NCI-H226 (cell line): ENCODE measurements at regions not wholly inside any gene's neighbourhood (a gene's known extent, or its start where the extent isn't known, plus 50 kb on each side); places are given as distances from the start of the nearest gene placed in this dataset.

Experiments
- DNase-seq: peaks from one replicate; pipeline ENCODE4 v3.0.0-alpha.2; 2015

DNA sequence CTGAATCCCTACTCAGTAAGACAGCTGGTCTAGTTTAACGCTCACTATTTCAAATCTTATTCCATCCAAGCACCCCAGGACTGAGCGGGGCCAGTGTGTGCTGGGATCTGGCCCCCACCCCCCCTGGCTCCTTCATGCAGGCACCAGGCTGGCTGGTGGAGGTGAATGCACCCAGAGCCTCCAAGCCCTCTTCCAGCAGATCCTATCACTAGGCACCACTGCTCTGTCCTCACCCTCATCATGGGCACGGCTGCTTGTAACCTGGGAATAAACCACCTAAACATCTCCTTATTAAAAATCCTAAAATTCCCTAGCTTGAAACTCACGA is 194.3 kb downstream of the ARL4C start:
- DNase-seq, result no peak

DNA sequence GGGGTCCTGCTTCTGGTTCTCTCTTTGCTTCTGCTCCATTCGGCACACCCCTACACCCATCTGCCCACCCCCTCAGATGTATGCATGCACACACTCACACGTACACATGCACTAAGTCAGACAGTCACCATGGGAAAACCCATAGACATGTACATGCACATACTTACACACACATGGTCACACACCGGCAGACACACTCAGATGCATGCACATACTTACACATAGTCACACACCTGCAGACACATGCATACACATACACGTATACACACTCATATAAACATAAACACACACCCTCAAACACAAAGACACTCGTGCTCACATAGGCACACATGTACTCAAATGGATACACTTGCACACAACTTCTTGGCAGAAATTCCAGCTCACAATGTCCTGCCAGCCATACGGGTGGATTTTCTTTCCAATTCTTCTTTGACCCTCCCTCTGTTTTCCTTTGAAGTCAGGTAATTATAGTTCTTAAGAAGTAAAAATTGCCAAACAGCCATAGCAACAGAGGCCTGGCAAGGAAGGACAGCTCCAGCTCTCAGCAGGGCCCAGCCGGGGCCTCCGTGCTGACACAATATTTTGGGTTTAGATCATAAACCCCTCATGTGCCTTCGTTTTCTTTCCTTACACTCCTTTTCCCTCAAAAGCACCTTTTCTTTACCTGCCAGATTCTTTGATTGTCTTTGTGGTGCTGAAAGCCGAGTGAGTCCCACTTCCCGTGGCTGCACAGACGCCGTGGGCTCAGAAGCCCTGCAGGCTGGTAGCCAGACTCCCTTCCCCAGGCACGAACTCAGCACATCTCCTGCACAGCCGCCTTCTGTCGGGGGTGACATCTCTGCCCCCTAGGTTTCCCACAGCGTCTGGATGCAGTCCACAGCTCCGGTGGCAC is 195.7 kb downstream of the ARL4C start:
- no peak for DNase-seq

DNA sequence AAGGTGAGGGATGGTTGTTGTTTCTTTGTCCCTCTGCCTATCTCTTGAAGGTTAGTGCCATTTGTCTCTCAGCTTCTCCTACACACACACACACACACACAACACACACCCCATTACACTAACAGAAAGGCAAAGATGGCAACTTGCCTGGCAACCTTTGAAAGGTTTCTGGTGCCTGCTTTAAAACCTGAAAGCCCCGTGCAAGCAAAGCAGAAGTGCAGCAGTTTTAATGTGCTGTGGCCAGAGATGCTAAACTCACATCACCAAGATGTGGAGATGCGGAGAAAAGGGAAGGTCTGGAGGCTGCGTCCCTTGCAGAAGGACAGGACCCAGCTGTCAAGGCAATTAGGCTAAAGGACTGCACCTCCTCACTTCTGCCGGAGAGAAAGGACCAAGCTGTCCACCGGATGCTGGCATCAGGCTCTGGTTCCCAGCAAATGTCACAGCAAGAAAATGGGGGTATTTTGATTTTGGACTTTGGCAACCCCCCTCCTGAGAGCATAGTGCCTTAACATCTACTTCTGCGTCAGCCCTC is 196.4 kb downstream of the ARL4C start:
- DNase-seq, result no peak

DNA sequence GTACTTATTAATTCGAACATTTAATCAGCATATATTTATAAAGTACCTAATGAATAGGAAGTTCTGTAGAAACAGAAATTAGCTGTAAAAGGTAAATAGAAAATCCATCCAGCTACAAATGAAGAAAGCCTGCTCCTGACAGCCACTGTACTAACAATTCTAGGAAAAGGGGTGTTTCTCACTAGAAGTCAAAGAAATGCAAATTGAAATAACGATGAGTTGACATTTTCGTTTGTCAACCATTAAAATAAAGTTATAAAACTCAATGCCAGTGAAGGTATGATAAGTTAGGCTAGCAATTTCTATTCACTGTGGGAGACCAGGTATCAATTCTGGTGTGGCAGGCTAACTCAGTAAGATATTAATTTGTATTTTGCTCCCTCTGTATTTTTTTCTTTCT is 198.0 kb downstream of the ARL4C start:
- DNase-seq, result no peak

DNA sequence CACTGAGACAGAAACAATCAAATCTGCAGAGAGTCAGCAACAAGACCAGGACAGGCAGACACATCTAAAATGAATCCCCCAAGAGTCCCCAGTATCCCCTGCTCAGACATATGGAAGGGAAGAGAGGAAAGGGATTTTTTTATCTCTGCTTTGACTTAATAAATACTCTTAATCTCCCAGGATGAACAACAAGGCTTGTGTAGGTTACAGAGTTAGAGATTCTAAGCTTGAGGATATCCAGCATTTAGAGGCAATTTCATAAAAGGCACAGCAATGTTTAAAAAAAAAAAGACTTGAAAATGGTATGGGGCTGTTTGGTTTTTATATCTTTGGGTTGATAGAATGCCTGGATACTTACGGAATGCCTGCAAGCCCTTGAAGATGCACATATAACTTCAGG is 199.9 kb downstream of the ARL4C start:
- DNase-seq, result no peak

DNA sequence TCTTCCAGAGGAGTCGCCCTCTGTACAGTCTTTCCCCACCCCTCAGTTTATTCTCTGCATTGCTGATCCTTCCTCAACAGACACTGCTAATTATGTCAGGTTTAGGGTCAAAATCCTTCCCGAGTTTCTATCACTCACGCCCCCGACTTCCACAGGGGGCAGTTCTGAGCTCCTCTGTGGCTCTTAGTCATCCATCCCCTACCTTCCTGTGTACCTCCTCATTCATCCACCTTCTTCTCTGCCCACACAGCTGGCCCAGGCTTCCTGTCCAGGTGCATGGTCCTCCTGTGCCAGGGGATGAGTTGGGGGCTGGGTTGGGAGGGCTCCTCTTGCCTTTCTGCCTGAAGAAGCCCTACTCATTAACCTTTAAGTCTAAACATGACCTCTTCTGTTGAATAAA is 202.9 kb downstream of the ARL4C start:
- DNase-seq, result no peak

DNA sequence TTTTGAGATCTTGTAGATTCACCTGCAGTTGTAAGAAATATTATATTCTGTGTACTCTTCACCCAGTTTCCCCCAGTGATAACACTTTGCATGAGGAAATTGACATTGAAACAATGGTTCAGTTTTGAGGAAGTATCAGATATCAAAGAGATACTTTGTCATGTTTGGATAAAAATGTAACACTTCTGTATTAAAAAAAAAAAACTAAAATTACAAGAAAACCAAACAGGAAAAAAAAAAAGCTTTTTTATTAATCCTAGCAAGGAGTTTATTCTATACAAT is 204.0 kb downstream of the ARL4C start:
- no peak for DNase-seq

DNA sequence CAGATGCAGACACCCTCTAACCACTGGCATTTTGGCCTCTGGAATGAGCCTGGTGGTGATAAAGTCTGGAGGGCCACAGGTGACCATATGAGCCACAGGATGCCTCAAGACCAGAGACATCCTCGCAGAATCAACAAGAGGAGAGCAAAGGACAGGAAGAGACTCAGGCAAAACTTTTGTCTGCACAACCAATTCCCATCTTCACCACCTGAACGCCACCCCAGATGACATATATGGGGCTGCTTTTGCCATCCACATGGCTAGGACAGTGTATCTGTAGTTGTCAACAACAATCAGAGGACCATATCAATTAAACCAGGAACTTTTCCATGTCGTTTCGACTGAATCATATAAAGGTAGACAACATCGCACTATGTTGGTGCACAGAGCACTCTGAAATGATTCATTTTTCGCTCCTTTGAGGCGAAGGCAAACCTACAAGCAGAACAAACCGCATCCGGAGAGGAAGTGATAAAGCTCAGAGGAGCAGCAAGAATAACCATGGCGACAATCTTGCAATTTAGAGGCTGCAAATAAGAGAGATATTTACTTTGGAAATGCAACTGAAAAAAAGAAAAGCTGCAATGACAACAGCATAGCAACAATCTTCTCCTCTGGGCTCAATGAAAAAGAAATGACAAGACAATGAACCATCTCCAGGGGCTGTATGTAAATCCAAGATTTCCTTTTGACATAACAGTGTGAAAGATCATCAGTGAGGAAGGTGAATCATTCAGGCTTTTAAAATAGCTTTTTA is 204.5 kb downstream of the ARL4C start:
- DNase-seq, result no peak

DNA sequence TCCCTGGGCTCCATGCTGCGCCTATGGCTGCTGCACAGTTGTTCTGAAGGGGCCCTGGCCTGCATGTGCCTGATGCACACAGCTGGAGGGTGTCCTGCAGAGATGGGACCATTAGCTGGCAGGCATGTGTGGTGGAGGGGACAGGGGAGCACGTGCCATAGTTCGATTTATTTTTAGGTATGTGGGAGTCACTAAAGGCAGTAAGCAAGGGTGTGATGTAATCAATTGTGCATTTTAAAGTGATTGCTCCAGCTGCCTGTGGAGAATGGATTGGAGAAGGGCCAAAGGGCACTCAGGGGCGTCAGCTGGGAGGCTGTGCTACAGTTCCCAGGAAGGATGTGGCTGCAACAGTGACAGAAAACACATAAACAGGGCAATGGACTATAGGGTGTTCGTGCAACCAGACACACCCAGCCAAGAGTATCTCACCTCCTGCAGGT is 205.1 kb downstream of the ARL4C start:
- peak; percentile 15 for DNase-seq

DNA sequence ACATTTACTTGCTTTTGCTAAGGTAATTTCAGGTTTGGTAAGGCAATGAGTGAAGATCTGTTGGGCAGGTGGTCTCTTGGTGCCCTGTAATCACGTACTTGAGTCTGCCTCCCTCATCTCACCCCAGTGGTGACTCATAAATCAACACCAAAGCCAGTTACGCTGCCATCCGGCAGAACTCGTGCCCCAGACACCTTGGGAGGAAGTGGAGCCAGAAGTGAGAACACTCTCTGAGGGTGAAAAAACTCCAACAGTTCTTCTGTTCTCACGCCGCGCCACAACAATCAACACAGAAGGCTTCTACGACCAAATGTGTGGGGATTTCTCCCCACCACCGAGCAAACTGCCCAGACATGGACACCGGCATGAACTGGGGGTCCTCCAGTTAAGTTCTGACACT is 206.2 kb downstream of the ARL4C start:
- DNase-seq, result no peak

DNA sequence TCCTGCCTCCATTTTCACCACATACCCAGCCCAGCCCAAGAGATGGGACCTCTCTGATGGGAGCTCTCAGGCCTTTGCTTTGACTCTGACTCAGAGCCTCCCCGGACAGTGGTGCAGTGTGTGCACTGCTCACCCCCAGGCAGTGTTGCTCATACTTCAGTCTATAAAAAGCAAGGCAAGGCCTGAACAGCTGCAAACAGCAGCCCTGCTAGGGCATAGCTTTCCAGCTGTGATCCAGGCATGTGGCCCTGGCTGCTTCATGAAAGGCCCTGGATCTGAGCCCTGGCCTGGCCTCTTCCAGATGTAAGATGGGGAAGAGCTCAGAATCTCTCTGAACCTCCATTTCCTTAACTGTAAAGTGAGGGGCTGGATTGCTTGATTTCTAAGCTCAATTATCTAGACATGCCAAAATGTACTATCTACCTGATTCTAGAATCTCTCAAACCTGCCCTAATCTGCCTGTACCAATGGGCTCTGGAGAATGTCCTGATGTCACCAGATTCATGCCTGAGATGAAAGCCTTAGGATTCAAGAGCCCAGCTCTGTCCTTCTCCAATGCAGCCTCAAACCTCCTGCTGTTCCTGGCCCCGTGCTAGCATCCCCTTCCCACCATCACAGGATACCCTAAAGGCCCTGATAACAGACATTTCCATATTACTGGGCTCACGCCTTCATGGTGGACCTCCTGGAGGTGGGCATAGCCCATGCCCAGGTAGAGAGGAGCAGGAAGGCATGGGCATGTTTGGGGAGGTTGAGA is 206.9 kb downstream of the ARL4C start:
- peak; percentile 62 for DNase-seq

DNA sequence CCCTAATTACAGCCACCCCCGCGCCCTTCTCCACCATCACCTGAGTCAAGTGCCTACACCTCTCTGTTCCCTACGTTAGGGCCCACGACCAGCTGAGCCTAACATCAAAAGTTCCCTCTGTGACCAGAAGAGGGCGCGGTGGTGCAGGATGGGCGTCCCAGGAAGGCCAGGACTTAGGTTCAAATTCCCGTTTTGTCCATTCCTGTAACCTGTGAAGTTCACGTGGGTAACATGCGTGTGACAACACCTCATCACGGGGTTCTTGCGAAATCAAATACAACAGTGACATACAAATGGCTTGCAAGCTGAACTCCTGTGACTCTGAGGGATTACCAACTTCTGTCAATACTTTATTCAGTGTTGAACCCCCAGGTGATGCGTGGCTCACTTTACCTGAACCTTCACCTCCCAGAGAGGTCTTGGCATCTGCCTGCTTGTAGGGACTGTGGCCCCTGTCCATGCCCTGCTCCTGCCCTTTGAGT is 207.9 kb downstream of the ARL4C start:
- DNase-seq, result peak; percentile 31

DNA sequence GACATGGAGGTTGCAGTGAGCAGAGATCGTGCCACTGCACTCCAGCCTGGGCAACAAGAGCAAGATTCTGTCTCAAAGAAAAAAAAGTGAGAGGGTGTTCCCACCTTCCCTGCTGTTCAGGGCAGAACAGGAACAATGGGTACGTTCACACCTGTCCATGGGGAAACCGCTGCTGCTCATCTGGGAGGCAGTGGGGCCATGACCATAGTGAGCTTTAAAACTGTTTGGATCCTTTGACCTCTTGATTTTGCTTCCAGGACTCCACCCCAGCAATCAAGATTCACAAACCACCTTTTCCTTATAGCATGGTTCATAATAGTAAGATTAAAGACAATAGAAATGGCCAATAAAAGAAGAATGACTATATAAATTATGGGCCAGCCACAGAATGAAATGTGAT is 209.2 kb downstream of the ARL4C start:
- DNase-seq, result no peak

DNA sequence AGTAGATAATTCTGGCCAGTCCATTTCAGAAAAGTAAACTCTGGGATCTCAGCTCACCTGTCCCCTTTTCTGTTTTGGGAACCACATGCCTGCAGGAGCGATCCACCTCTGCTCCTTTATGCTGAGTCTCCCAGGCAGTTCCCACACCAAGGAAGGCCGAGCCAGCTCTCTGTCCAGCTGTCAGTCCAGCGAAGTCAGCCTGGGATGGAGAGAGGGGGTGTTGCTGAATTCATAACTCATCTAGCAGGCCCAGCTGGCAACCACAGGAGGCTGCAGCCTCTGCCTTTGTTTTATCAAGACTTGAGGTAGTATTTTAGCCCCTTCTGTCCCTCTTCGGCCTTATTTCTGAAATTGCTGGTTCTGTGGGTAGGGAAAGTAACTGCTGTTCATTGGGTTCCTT is 209.9 kb downstream of the ARL4C start:
- DNase-seq, result peak; percentile 7

DNA sequence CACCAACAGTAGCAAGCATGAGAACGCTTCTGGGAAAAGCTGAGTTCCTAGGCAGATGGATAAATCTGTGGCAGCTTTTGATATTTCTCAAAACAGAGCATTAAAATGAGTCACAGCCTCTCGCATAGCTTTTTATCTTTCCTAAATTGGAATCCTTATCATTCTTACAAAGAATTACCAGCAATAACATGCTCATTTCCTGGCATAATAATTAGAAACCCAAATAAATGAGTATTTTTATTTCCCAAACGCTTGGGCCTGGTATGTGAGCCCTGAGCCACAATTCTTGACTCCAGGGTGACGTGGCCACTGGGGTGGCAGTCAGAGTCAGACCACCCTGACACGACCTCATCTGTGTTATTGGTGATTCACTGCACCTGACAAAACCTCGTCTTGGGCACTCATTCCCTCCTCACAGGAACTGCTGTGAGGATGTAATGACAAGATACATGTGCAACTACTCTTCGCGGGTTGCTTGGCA is 210.7 kb downstream of the ARL4C start:
- DNase-seq, result no peak

DNA sequence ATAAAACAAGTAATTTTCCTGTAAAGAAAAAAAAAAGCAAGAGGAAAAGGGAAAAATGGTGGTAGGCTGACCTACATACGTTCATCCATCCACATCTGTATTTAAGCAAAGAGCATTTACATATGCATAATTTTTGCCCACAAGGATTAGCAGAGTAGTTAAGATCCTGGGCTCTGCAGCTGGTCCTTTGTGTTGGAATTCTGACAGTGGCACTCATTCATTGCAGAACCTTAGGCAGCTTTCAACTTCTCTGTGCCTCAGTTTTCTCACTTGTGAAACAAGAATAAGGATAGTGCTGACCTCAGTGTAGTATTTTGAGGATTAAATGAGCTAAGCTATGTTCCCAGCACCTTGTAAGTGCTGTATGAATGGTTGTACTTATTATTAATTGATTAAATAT is 211.3 kb downstream of the ARL4C start:
- no peak for DNase-seq

DNA sequence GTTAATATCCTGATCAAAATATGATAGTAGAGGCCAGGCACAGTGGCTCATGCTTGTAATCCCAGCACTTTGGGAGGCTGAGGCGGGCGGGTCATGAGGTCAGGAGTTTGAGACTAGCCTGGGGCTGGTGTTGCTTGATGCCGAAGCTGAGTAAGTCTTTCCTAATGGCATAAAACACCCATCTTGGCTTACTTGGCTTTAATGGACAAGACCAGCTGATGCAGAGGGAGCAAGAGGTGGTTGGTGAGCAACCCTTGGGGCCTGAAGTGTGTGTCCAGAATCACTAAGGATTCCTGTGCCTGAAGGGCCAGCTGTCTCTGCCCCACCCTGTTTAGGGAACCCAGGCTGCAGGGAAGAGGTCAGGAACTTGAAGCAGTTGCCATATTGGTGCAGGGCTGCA is 217.2 kb downstream of the ARL4C start:
- DNase-seq, result no peak

DNA sequence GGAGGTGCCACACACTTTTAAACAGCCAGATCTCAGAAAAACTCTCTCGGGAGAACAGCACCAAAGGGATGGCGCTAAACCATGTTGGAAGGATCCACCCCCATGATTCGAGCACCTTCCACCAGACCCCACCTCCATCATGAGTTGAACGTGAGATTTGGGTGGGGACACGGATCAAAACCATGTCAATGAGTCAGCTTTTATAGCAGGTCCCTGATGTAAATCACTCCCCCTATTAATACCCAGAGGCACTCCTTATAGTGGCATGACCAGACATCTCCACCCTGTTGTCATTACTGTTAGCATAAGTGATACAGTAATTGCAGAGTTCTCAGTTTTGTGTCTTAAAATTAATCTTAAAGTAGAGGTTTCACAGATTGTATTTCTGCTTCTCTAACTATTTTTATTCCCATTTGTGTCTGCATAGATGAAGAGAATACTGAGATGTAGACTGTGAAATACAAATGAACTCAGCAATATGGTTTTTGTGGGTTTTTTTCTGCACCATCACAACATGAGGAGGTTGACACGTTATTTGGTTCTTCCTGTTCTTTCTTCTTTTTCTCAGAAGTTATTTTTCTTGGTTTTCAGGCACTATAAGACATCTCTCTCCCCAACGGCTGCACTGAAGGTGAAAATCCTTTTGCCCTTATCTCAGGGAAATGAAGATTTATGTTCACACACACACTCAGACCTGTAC is 218.2 kb downstream of the ARL4C start:
- DNase-seq, result no peak

DNA sequence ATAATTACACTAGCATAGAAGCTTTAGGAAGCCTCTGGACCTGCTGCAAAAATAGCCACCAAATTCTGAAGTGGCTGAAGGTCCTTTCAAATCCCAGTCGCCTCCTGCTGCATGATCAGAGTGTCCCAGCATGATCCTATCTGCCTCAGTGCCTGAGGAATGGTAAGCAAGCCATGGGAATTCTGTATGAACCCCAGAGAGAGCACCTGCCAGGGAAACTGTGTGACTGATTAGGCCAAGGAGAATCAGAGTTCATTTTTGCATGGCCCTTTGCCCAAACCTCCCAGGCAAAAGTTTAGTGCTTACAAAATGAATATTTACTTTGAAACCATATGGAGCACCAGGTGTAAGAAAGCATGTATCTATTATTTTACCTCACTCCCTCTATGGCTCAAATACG is 221.4 kb downstream of the ARL4C start:
- no peak for DNase-seq

DNA sequence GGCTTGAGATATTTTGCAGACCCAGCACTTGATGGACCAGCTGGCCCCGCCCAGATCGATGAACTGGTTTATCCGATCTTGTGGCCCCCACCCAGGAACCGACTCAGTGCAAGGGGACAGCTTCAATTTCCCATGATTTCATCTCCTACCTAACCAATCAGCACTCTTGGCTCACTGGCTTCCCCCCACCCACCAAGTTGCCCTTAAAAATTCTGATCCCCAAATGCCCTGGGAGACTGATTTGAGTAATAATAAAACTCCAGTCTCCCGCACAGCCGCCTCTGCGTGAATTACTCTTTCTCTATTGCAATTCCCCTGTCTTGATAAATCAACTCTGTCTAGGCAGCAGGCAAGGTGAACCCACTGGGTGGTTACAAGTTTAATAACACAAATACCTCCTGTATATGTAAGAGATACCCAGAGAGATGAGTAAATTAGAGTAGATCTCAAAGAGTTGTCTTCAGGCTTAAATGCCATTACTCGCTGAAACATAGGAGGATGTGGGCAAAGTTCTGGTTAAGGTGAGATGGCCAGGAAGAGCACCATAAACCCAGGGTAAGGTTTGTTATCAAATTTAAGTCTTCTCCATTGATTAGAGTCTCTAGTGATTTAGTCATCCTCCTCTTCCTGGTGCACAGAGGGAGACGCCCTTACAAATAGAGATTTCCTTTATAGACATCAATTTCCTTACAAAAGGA is 222.8 kb downstream of the ARL4C start:
- no peak for DNase-seq

DNA sequence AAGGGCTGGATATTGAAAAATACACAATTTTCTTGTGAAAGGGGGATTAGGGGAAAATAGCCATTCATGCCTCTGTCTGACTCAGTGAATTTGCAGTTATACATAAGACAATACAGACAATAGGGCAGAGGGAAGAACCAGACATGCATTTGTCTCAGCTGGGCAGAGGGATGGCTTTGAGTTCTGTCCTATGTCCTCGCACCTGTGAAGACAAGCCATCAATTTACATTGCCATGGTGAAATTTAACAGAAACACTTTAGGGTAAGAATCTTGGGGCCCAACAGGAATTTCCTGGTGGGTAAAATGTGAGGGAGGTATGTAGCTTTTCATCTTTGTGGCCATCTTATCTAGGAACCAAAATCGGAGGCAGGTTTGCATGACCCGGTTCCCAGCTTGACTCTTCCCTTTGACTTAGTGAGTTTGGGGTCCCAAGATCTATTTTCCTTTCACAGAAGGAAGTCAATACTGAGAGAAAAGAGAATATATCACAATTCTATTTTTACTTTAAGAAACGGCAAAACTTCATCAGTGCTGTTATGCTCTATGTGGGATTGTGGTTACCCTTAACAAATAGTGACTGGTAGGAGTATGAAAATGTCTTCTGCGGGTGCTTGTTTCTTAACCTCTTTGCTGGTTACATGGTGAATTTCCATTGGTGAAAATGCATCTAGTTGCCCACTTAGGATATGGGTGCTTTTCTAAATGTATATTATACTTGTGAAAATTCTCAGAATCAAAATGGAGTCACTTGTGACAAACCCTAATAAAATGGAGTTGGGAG is 221.8 kb downstream of the SPP2 start:
- no peak for DNase-seq
